Upper lobe of left lung (tissue), 4 donors: ENCODE measurements at regions not wholly inside any gene's neighbourhood (a gene's known extent, or its start where the extent isn't known, plus 50 kb on each side); places are given as distances from the start of the nearest gene placed in this dataset.

Experiments
- CTCF ChIP-seq, 6 experiments: fragments of 450-650 bp in 4 of 6; fragments of 200-600 bp in 2 of 6; sonication (generic) in 2 of 6; IDR thresholded peaks; one replicate each; pipeline ENCODE4 v1.5.1; 2016 to 2019; ENCODE audit warnings: antibody characterized with exemption in 6 of 6
- EP300 ChIP-seq, 4 donors: sonication (generic); formaldehyde crosslinking; IDR thresholded peaks; one replicate each; pipeline ENCODE4 v1.5.1; 2017; ENCODE audit warnings: antibody characterized with exemption in 4 of 4, control low read depth in 2 of 4
- POLR2AphosphoS5 ChIP-seq, 2 donors: sonication (generic); formaldehyde crosslinking; IDR thresholded peaks; one replicate each; pipeline ENCODE4 v1.5.1; 2017; ENCODE audit warnings: antibody characterized with exemption in 2 of 2

DNA sequence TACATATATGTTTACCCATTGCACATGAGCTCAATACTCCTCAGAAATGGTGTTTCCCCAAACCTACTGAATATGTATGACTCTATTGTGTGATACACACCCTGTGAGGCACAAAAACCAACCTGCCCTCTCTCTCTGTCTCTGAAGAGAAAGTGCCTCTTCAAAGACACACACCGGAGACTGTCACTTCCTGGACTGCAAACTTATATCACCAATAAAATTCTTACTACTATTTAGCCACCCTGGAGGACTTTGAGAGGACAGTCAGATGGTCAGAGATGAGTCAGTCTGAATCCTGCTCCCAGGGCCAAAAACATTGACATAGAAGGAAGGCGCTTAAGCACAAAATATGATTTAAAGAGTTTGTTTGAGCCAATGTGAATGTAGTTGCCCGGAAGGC, 110.4 kb downstream of the PPIAL4G start:
- TF ChIP-seq POLR2AphosphoS5 (IDR thresholded peaks at IDR 0.05): no peak
- no peak for TF ChIP-seq CTCF (IDR thresholded peaks at IDR 0.05)
- TF ChIP-seq EP300 (IDR thresholded peaks at IDR 0.05): no peak
